Panc1 (cell line): ENCODE measurements at regions not wholly inside any gene's neighbourhood (a gene's known extent, or its start where the extent isn't known, plus 50 kb on each side); places are given as distances from the start of the nearest gene placed in this dataset.

Experiments used
- ATAC-seq: fragments of 200-7000 bp; cut with Tn5 transposase; 2 replicates; pipeline ENCODE4 v1.9.1; 2020; ENCODE audit warnings: mild to moderate bottlenecking, moderate library complexity
- BruUV-seq: library from RNA; stranded (reverse); fragments of 400-500 nt; replicated peaks from 2 replicates; lab custom pipeline; 2021; lab: Mats Ljungman, UMichigan
- CTCF ChIA-PET: fragments of 300-600 bp; sonication (Branson Sonifier 250); formaldehyde crosslinking; loops from one replicate; lab custom pipeline; 2022; ENCODE audit warnings: antibody characterized with exemption; lab: Charles Lee
- POLR2A ChIA-PET: fragments of 300-600 bp; sonication (Branson Sonifier 250); formaldehyde crosslinking; loops from one replicate; lab custom pipeline; 2022; ENCODE audit warnings: antibody characterized with exemption; lab: Charles Lee
- DNase-seq: peaks from one replicate; pipeline ENCODE4 v3.0.0-alpha.2; 2010; ENCODE audit warnings: low read depth, low spot score
- H3K27ac ChIP-seq: 2 replicates; pipeline ENCODE4 v1.5.1; 2011; ENCODE audit warnings: mild to moderate bottlenecking, low read length, inconsistent platforms
- H3K27me3 ChIP-seq: fragments of 200-500 bp; sonication (Bioruptor generic); 2 replicates; pipeline ENCODE4 v1.6.0; 2014; ENCODE audit warnings: low read length, inconsistent platforms; ENCODE audit not compliant: control insufficient read depth, insufficient read depth
- H3K36me3 ChIP-seq: fragments of 200-500 bp; sonication (Bioruptor generic); 2 replicates; pipeline ENCODE4 v1.5.1; 2014; ENCODE audit warnings: inconsistent platforms, mild to moderate bottlenecking, low read length, moderate library complexity; ENCODE audit not compliant: control insufficient read depth, insufficient read depth
- H3K4me1 ChIP-seq: 2 replicates; pipeline ENCODE4 v1.5.1; 2011; ENCODE audit warnings: inconsistent platforms, mild to moderate bottlenecking, low read length, moderate library complexity; ENCODE audit not compliant: control insufficient read depth, insufficient read depth
- H3K4me3 ChIP-seq, 2 experiments: 2 replicates each; pipeline ENCODE4 v1.5.1; 2011 to 2012; ENCODE audit warnings: low read depth in 2 of 2, low read length in 2 of 2, mild to moderate bottlenecking in 2 of 2, inconsistent platforms in 1 of 2, moderate library complexity in 1 of 2
- H3K9me3 ChIP-seq: fragments of 200-500 bp; sonication (Bioruptor generic); 2 replicates; pipeline ENCODE4 v1.5.1; 2014; ENCODE audit warnings: low read depth, mild to moderate bottlenecking, inconsistent platforms, low read length, moderate library complexity; ENCODE audit not compliant: control insufficient read depth, insufficient read depth
- CTCF ChIP-seq: fragments of 450-650 bp; IDR thresholded peaks from 2 replicates; pipeline ENCODE4 v1.5.1; 2017; ENCODE audit warnings: mild to moderate bottlenecking
- POLR2AphosphoS5 ChIP-seq: IDR thresholded peaks from 2 replicates; pipeline ENCODE4 v1.6.1; 2012; ENCODE audit warnings: mild to moderate bottlenecking, low read depth, low read length, moderate library complexity
- REST ChIP-seq, 2 experiments: IDR thresholded peaks; 2 replicates each; pipeline ENCODE4 v1.6.1; 2011 to 2012; ENCODE audit warnings: low read depth in 2 of 2, control low read depth in 1 of 2, low read length in 1 of 2, mild to moderate bottlenecking in 1 of 2, moderate library complexity in 1 of 2; ENCODE audit not compliant: insufficient read depth in 1 of 2
- SIN3A ChIP-seq: IDR thresholded peaks from 2 replicates; pipeline ENCODE4 v1.6.1; 2012; ENCODE audit warnings: low read depth, mild to moderate bottlenecking, low read length, moderate library complexity, borderline replicate concordance; ENCODE audit not compliant: insufficient read depth
- TCF7L2 ChIP-seq: IDR thresholded peaks from 2 replicates; pipeline ENCODE4 v1.6.1; 2011; ENCODE audit warnings: mild to moderate bottlenecking, low read depth, low read length, inconsistent platforms
- in situ Hi-C: cut with HindIII; loops from 2 replicates; pipeline ENCODE4 v1.10.0; 2016; ENCODE audit warnings: low sequenced_read_pairs, low pct_unique_long_range_greater_than_20kb
- intact Hi-C: fragments of 100-400 bp; cut with micrococcal nuclease; formaldehyde crosslinking; loops from one replicate; pipeline ENCODE4 v1.10.0; 2022; ENCODE audit not compliant: unreplicated experiment

GRCh38 chr12:118840878-118841277, 140.5 kb upstream of the SRRM4 start:
- Histone ChIP-seq H3K4me1 (no peaks in the 10 kb centered on the region), H3K36me3 (no peaks in the 10 kb centered on the region), H3K4me3 (no peak overlapping the region), H3K9me3 (no peaks in the 10 kb centered on the region), H3K27ac (no peak overlapping the region), H3K27me3 (no peaks in the 10 kb centered on the region; the same call in 1 of the 2 replicates)
- BruUV-seq = no TSS peak
- intact Hi-C loops = no loop called here
- in situ Hi-C loops = no loop called here
- no peak for TF ChIP-seq POLR2AphosphoS5
- no peak for TF ChIP-seq REST (IDR thresholded peaks at IDR 0.05; ENCODE audit: insufficient read depth in 1 of 2, low read depth in 2 of 2, low read length in 1 of 2)
- ATAC-seq (no peak), DNase-seq (no peak)
- POLR2A ChIA-PET = no interaction called here
- CTCF ChIA-PET = no interaction called here

- no peak overlapping the region for H3K27ac ChIP-seq
- ChIA-PET CTCF (no interaction called here), POLR2A (no interaction called here)
- ATAC-seq (no peak), DNase-seq (no peak)
- no peaks in the 10 kb centered on the region for H3K9me3 ChIP-seq
- no peaks in the 10 kb centered on the region for H3K4me1 ChIP-seq
- in situ Hi-C loops (no loop called here), intact Hi-C loops (no loop called here)
- no peaks in the 10 kb centered on the region; the same call in 1 of the 2 replicates for H3K27me3 ChIP-seq
- no peak overlapping the region for H3K4me3 ChIP-seq
- no TSS peak for BruUV-seq
- TF ChIP-seq TCF7L2 (no peak), REST (IDR thresholded peaks at IDR 0.05; ENCODE audit: insufficient read depth in 1 of 2, low read depth in 2 of 2, low read length in 1 of 2) (no peak), SIN3A (no peak), POLR2AphosphoS5 (no peak), CTCF (no peak)
- H3K36me3 ChIP-seq = no peaks in the 10 kb centered on the region
Measured at GRCh38 chr12:118841588-118841987, 139.8 kb upstream of the SRRM4 start.
